ENCODE measurements at regions not wholly inside any gene's neighbourhood (a gene's known extent, or its start where the extent isn't known, plus 50 kb on each side); places are given as distances from the start of the nearest gene placed in this dataset.

DNA sequence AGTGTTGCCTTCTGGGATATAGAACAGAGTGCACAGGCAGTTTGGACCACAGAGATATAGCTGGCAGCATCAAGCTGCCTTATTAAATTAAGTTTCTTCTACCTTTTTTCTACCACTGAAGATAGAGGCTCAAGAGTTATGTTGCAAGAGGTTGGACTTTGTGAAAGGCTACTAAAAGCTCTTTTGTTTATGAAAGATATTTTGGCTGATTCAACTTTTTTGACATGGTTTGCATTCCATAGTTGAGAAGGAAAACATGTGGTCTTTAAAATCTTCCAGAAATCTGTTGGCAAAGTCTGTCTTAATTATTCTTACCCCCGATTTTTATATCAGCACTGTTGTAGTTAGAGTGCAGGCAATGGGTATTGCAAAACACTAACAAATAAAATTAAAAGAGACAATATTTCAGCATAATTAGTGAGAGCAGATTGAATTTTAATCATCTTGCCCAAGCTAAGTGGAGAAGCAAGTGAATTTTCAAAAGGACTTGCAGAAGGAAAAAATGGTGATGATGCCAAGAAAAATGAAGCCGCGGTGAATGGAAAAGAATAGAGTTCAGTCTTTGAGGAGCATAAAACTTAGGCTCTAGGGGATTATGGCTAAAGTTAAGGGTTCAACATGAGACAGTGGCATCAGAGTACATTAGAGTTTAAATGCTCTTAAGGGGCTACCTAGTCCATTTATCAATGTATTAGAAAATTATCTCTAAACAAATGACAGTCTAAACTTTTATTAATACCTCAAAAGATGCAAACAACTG, 450.9 kb upstream of the CNTNAP2 start:
- Mint-ChIP-seq H3K27me3 (ENCODE audit: unreplicated experiment) (peaks cover 1% of the 10 kb centered on the region), H3K4me1 (ENCODE audit: low read depth, unreplicated experiment) (no peaks in the 10 kb centered on the region), H3K9me3 (ENCODE audit: unreplicated experiment) (peaks cover 7% of the 10 kb centered on the region), H3K36me3 (ENCODE audit: unreplicated experiment) (no peaks in the 10 kb centered on the region), H3K27ac (ENCODE audit: unreplicated experiment) (no peak overlapping the region), H3K4me3 (ENCODE audit: unreplicated experiment) (no peak overlapping the region)
- no peak for DNase-seq
- TF ChIP-seq, protein P1, sequence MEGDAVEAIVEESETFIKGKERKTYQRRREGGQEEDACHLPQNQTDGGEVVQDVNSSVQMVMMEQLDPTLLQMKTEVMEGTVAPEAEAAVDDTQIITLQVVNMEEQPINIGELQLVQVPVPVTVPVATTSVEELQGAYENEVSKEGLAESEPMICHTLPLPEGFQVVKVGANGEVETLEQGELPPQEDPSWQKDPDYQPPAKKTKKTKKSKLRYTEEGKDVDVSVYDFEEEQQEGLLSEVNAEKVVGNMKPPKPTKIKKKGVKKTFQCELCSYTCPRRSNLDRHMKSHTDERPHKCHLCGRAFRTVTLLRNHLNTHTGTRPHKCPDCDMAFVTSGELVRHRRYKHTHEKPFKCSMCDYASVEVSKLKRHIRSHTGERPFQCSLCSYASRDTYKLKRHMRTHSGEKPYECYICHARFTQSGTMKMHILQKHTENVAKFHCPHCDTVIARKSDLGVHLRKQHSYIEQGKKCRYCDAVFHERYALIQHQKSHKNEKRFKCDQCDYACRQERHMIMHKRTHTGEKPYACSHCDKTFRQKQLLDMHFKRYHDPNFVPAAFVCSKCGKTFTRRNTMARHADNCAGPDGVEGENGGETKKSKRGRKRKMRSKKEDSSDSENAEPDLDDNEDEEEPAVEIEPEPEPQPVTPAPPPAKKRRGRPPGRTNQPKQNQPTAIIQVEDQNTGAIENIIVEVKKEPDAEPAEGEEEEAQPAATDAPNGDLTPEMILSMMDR (IDR thresholded peaks at IDR 0.05; ENCODE audit: partially characterized antibody, unreplicated experiment) = no peak

DNA sequence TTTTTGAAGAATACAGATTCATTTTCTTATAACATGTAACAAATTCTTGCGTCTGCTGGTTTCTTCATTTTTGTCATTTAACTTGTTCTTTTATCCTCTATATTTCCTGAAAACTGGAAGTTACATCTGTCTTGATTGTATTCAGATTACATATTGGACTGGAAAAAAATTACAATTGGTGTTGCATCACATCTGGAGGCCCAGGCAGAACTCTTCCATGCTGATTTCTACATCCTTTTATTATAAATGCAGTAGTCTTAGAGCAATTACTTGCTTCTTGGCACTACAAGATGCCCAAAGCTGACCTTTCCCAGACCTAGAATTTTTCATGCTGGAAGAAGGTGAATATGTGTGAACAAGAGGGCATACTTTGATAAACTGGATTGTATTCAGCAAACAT, 460.9 kb upstream of the CNTNAP2 start:
- H3K27me3 Mint-ChIP-seq (ENCODE audit: unreplicated experiment) = no peaks in the 10 kb centered on the region
- H3K36me3 Mint-ChIP-seq (ENCODE audit: unreplicated experiment) = no peaks in the 10 kb centered on the region
- H3K27ac Mint-ChIP-seq (ENCODE audit: unreplicated experiment) = no peak overlapping the region
- H3K4me1 Mint-ChIP-seq (ENCODE audit: low read depth, unreplicated experiment) = no peaks in the 10 kb centered on the region
- DNase-seq = no peak
- H3K4me3 Mint-ChIP-seq (ENCODE audit: unreplicated experiment) = no peak overlapping the region
- TF ChIP-seq, protein P1 (IDR thresholded peaks at IDR 0.05; ENCODE audit: partially characterized antibody, unreplicated experiment) = no peak
- no peaks in the 10 kb centered on the region for H3K9me3 Mint-ChIP-seq (ENCODE audit: unreplicated experiment)

DNA sequence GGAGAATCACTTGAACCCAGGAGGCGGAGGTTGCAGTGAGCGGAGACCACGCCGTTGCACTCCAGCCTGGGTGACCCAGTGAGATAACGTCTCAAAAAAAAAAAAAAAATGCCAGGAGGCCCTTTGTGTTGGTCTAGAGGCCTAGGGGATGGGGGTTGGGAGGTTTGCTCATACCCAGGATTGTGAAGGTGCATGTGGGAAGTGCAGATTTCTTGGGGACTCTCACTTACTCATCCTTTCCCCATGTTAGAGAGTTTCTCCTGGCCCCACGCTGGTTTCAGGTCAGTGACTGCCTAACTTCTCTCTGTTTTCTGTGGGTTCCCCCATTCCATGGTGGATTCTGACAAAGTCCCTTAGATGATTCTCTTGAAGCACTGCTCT, 471.5 kb upstream of the CNTNAP2 start:
- no peaks in the 10 kb centered on the region for H3K27me3 Mint-ChIP-seq (ENCODE audit: unreplicated experiment)
- H3K4me3 Mint-ChIP-seq (ENCODE audit: unreplicated experiment) = no peak overlapping the region
- TF ChIP-seq, protein P1 (IDR thresholded peaks at IDR 0.05; ENCODE audit: partially characterized antibody, unreplicated experiment) = no peak
- H3K4me1 Mint-ChIP-seq (ENCODE audit: low read depth, unreplicated experiment) = peaks cover 3% of the 10 kb centered on the region
- peaks cover 1% of the 10 kb centered on the region for H3K9me3 Mint-ChIP-seq (ENCODE audit: unreplicated experiment)
- H3K36me3 Mint-ChIP-seq (ENCODE audit: unreplicated experiment) = no peaks in the 10 kb centered on the region
- H3K27ac Mint-ChIP-seq (ENCODE audit: unreplicated experiment) = no peak overlapping the region
- no peak for DNase-seq

DNA sequence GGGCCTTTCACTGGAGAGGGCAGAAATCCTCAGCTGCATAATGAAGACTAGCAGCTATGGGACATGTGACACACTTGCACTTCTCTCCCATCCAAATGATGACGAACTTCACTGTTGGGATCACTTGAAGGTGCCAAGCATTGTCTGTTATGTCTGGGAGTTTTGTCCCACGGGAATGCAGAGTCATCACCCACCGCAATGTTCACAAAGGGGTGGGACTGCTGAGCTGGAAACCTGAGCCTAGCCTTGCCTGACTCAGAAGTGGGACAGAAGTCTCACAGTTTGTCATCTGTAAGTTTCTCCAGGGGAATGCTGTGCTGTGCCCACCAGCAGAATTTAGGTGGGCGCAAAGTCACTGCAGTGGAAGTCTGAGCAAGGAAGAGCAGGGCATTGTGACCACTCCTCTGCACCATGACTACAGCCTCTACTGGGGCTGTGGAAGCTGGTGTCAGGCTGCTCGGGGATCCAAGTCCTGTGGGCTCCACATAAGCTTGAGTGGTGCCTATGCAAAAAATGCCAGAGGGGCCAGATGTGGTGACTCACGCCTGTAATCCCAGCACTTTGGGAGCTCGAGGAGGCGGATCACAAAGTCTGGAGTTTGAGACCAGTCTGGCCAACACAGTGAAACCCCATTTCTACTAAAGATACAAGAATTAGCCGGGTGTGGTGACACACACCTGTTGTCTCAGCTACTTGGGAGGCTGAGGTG, 472.0 kb upstream of the CNTNAP2 start:
- Mint-ChIP-seq H3K27ac (ENCODE audit: unreplicated experiment) (no peak overlapping the region), H3K4me1 (ENCODE audit: low read depth, unreplicated experiment) (peaks cover 3% of the 10 kb centered on the region), H3K9me3 (ENCODE audit: unreplicated experiment) (peaks cover 2% of the 10 kb centered on the region)

More for the DNA sequence above, 472.0 kb upstream of the CNTNAP2 start:
- H3K4me3 Mint-ChIP-seq (ENCODE audit: unreplicated experiment) = no peak overlapping the region
- TF ChIP-seq, protein P1 (IDR thresholded peaks at IDR 0.05; ENCODE audit: partially characterized antibody, unreplicated experiment) = no peak
- no peaks in the 10 kb centered on the region for H3K27me3 Mint-ChIP-seq (ENCODE audit: unreplicated experiment)
- DNase-seq = no peak
- H3K36me3 Mint-ChIP-seq (ENCODE audit: unreplicated experiment) = no peaks in the 10 kb centered on the region
